ENCODE measurements at regions not wholly inside any gene's neighbourhood (a gene's known extent, or its start where the extent isn't known, plus 50 kb on each side); places are given as distances from the start of the nearest gene placed in this dataset.

- TF ChIP-seq, protein P1, sequence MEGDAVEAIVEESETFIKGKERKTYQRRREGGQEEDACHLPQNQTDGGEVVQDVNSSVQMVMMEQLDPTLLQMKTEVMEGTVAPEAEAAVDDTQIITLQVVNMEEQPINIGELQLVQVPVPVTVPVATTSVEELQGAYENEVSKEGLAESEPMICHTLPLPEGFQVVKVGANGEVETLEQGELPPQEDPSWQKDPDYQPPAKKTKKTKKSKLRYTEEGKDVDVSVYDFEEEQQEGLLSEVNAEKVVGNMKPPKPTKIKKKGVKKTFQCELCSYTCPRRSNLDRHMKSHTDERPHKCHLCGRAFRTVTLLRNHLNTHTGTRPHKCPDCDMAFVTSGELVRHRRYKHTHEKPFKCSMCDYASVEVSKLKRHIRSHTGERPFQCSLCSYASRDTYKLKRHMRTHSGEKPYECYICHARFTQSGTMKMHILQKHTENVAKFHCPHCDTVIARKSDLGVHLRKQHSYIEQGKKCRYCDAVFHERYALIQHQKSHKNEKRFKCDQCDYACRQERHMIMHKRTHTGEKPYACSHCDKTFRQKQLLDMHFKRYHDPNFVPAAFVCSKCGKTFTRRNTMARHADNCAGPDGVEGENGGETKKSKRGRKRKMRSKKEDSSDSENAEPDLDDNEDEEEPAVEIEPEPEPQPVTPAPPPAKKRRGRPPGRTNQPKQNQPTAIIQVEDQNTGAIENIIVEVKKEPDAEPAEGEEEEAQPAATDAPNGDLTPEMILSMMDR (IDR thresholded peaks at IDR 0.05; ENCODE audit: borderline replicate concordance, extremely low read depth, low read length, poor library complexity, severe bottlenecking) = no peak
- no peak for TF ChIP-seq EZH2 (IDR thresholded peaks at IDR 0.05; ENCODE audit: borderline replicate concordance, low read depth, low read length, severe bottlenecking)
Measured at GRCh38 chr15:37806808-37807207, 127.6 kb upstream of the TMCO5A start.
